ENCODE measurements at regions not wholly inside any gene's neighbourhood (a gene's known extent, or its start where the extent isn't known, plus 50 kb on each side); places are given as distances from the start of the nearest gene placed in this dataset.

DNA sequence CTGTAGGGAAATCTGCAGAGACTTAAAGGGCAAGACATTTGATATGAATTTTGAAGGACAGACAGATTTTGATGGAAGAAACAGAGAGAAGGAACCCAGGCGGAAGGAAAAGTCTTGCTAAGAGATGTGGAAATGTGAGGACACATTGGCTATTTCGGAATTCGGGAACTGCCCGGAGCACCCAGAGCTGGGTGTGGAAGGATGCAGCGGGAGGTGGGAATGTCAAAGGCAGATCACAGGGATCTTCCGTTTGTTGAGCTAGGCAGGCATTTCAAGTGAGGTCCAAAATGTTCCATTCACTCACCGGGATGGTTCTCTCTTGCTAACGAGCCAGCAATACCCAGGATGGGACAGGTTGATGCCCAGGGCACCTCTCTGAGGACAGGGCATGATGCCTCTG is 87.2 kb upstream of the CTBP2 start:
- POLR2A ChIA-PET, result no interaction called here
- Histone ChIP-seq H3K9ac (ENCODE audit: low read length) (no peak overlapping the region), H3K4me3 (replicated peaks in 1 of 2; ENCODE audit: low read depth in 1 of 2, low read length in 2 of 2) (no peak overlapping the region), H3K79me2 (ENCODE audit: insufficient read depth, low read length) (no peaks in the 10 kb centered on the region), H3K27ac (ENCODE audit: low read depth, low read length) (no peak overlapping the region), H3K36me3 (ENCODE audit: control insufficient read depth in 1 of 2, insufficient read depth in 2 of 2, low read length in 2 of 2) (no peaks in the 10 kb centered on the region), H4K20me1 (ENCODE audit: insufficient read depth) (no peaks in the 10 kb centered on the region), H3K4me2 (ENCODE audit: low read length) (no peak overlapping the region), H3K27me3 (ENCODE audit: insufficient read depth, low read length) (peaks cover 10% of the 10 kb centered on the region; the same call in 1 of the 2 replicates), H3K9me2 (ENCODE audit: insufficient read depth) (no peaks in the 10 kb centered on the region), H3K4me1 (ENCODE audit: control insufficient read depth in 1 of 2, insufficient read depth in 2 of 2, low read length in 2 of 2) (no peaks in the 10 kb centered on the region), H3K9me3 (ENCODE audit: control insufficient read depth in 1 of 2, insufficient read depth in 1 of 2, low read depth in 1 of 2, low read length in 2 of 2) (0 out of 4 replicates have a peak, but pooled peaks cover 0 to 2% of the 10 kb centered on the region in 2 experiments), H2AFZ (ENCODE audit: low read depth, low read length, poor library complexity, severe bottlenecking) (no peak overlapping the region)
- RAD21 ChIA-PET (ENCODE audit: low non-redundant PET in 1 of 2, low total read pairs in 2 of 2, uncharacterized antibody in 2 of 2, unreplicated experiment in 2 of 2), result no interaction called here
- ATAC-seq (no peak), DNase-seq (ENCODE audit: low read depth, low spot score) (no peak)
- TF ChIP-seq EGR1 (IDR thresholded peaks at IDR 0.05; ENCODE audit: low read depth), result no peak
- TF ChIP-seq ELF1 (IDR thresholded peaks at IDR 0.05; ENCODE audit: borderline replicate concordance, low read depth), result no peak
- TF ChIP-seq TCF7L2 (IDR thresholded peaks at IDR 0.05; ENCODE audit: borderline replicate concordance, extremely low read depth, insufficient read depth, insufficient read length), result no peak
- no peak for TF ChIP-seq SIN3A (IDR thresholded peaks at IDR 0.05; ENCODE audit: low read depth)
- TF ChIP-seq, protein P1, sequence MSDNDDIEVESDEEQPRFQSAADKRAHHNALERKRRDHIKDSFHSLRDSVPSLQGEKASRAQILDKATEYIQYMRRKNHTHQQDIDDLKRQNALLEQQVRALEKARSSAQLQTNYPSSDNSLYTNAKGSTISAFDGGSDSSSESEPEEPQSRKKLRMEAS (IDR thresholded peaks at IDR 0.05), result no peak
- TF ChIP-seq, protein P2, sequence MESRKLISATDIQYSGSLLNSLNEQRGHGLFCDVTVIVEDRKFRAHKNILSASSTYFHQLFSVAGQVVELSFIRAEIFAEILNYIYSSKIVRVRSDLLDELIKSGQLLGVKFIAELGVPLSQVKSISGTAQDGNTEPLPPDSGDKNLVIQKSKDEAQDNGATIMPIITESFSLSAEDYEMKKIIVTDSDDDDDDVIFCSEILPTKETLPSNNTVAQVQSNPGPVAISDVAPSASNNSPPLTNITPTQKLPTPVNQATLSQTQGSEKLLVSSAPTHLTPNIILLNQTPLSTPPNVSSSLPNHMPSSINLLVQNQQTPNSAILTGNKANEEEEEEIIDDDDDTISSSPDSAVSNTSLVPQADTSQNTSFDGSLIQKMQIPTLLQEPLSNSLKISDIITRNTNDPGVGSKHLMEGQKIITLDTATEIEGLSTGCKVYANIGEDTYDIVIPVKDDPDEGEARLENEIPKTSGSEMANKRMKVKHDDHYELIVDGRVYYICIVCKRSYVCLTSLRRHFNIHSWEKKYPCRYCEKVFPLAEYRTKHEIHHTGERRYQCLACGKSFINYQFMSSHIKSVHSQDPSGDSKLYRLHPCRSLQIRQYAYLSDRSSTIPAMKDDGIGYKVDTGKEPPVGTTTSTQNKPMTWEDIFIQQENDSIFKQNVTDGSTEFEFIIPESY (IDR thresholded peaks at IDR 0.05; ENCODE audit: extremely low read depth, insufficient replicate concordance, low read length), result no peak
- no peak for TF ChIP-seq CEBPB (IDR thresholded peaks at IDR 0.05; ENCODE audit: low read depth)
- TF ChIP-seq RAD21 (IDR thresholded peaks at IDR 0.05; ENCODE audit: low read depth), result no peak
- TF ChIP-seq ZNF274 (IDR thresholded peaks at IDR 0.05; ENCODE audit: low read depth, low read length), result no peak
- TF ChIP-seq SP1 (IDR thresholded peaks at IDR 0.05; ENCODE audit: low read depth), result no peak
- no peak for TF ChIP-seq YY1 (IDR thresholded peaks at IDR 0.05; ENCODE audit: extremely low read depth, insufficient replicate concordance, low read depth, low read length)
- TF ChIP-seq EZH2phosphoT487 (IDR thresholded peaks at IDR 0.05; ENCODE audit: borderline replicate concordance), result no peak
- no peak for TF ChIP-seq POLR2A (IDR thresholded peaks at IDR 0.05; ENCODE audit: borderline replicate concordance, extremely low read depth, insufficient read depth, insufficient read length)
- no peak for TF ChIP-seq POLR2AphosphoS5 (IDR thresholded peaks at IDR 0.05; ENCODE audit: low read depth, low read length)
- no peak for TF ChIP-seq CBX3 (IDR thresholded peaks at IDR 0.05; ENCODE audit: low read depth)
- TF ChIP-seq, protein P3, sequence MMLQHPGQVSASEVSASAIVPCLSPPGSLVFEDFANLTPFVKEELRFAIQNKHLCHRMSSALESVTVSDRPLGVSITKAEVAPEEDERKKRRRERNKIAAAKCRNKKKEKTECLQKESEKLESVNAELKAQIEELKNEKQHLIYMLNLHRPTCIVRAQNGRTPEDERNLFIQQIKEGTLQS (IDR thresholded peaks at IDR 0.05), result no peak
- TF ChIP-seq, protein P4, sequence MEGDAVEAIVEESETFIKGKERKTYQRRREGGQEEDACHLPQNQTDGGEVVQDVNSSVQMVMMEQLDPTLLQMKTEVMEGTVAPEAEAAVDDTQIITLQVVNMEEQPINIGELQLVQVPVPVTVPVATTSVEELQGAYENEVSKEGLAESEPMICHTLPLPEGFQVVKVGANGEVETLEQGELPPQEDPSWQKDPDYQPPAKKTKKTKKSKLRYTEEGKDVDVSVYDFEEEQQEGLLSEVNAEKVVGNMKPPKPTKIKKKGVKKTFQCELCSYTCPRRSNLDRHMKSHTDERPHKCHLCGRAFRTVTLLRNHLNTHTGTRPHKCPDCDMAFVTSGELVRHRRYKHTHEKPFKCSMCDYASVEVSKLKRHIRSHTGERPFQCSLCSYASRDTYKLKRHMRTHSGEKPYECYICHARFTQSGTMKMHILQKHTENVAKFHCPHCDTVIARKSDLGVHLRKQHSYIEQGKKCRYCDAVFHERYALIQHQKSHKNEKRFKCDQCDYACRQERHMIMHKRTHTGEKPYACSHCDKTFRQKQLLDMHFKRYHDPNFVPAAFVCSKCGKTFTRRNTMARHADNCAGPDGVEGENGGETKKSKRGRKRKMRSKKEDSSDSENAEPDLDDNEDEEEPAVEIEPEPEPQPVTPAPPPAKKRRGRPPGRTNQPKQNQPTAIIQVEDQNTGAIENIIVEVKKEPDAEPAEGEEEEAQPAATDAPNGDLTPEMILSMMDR (IDR thresholded peaks at IDR 0.05 in 2 of 3, conservative IDR thresholded peaks at IDR 0.05 in 1 of 3; ENCODE audit: borderline replicate concordance in 1 of 3, insufficient read depth in 1 of 3, low read depth in 2 of 3, low read length in 2 of 3), result no peak
- no peak for TF ChIP-seq SRF (IDR thresholded peaks at IDR 0.05; ENCODE audit: low read depth)
- CTCF ChIA-PET, result no interaction called here
- intact Hi-C loops (cut with micrococcal nuclease), result no loop called here
- BruUV-seq (replicated peaks), result no TSS peak

Data from HCT116 (cell line).